Trophoblast cell (in vitro differentiated cells and primary cell): ENCODE measurements at regions not wholly inside any gene's neighbourhood (a gene's known extent, or its start where the extent isn't known, plus 50 kb on each side); places are given as distances from the start of the nearest gene placed in this dataset.

ENCODE experiments used
- DNase-seq, 2 donors: peaks; one replicate each; pipeline ENCODE4 v3.0.0-alpha.2; 2016
- H2AFZ ChIP-seq: 2 replicates; pipeline ENCODE4 v1.6.1; 2013; ENCODE audit warnings: low read length, moderate library complexity, mild to moderate bottlenecking; ENCODE audit not compliant: insufficient read depth, poor library complexity
- H2AK5ac ChIP-seq: 2 replicates; pipeline ENCODE4 v1.6.1; 2013; ENCODE audit warnings: mild to moderate bottlenecking, low read length
- H2BK120ac ChIP-seq: 2 replicates; pipeline ENCODE4 v1.6.1; 2013; ENCODE audit warnings: low read length, mild to moderate bottlenecking, moderate library complexity; ENCODE audit not compliant: insufficient read depth, poor library complexity
- H2BK12ac ChIP-seq: 2 replicates; pipeline ENCODE4 v1.6.1; 2013; ENCODE audit warnings: mild to moderate bottlenecking, low read length, moderate library complexity
- H2BK5ac ChIP-seq: 2 replicates; pipeline ENCODE4 v1.6.1; 2013; ENCODE audit warnings: low read length, low read depth, moderate library complexity, mild to moderate bottlenecking; ENCODE audit not compliant: poor library complexity
- H3K14ac ChIP-seq: 2 replicates; pipeline ENCODE4 v1.6.1; 2013; ENCODE audit warnings: mild to moderate bottlenecking, low read length
- H3K18ac ChIP-seq: 2 replicates; pipeline ENCODE4 v1.6.1; 2013; ENCODE audit warnings: mild to moderate bottlenecking, low read length
- H3K23ac ChIP-seq: 2 replicates; pipeline ENCODE4 v1.6.1; 2013; ENCODE audit warnings: low read length
- H3K27ac ChIP-seq: 2 replicates; pipeline ENCODE4 v1.5.1; 2013; ENCODE audit warnings: low read depth, mild to moderate bottlenecking, inconsistent platforms, low read length, moderate library complexity
- H3K27me3 ChIP-seq: 2 replicates; pipeline ENCODE4 v1.6.1; 2013; ENCODE audit warnings: inconsistent platforms, mild to moderate bottlenecking, low read length, moderate library complexity; ENCODE audit not compliant: insufficient read depth
- H3K36me3 ChIP-seq, 2 experiments: 1 replicate in 1 of 2; 2 replicates in 1 of 2; pipeline ENCODE4 v1.6.1; 2013; ENCODE audit warnings: low read length in 2 of 2, mild to moderate bottlenecking in 2 of 2, moderate library complexity in 1 of 2; ENCODE audit not compliant: insufficient read depth in 2 of 2, control insufficient read depth in 1 of 2
- H3K4ac ChIP-seq: 2 replicates; pipeline ENCODE4 v1.6.1; 2013; ENCODE audit warnings: low read depth, mild to moderate bottlenecking, low read length, moderate library complexity
- H3K4me1 ChIP-seq, 2 experiments: 1 replicate in 1 of 2; 2 replicates in 1 of 2; pipeline ENCODE4 v1.6.1; 2013; ENCODE audit warnings: low read length in 2 of 2, mild to moderate bottlenecking in 2 of 2, moderate library complexity in 1 of 2; ENCODE audit not compliant: insufficient read depth in 2 of 2, control insufficient read depth in 1 of 2
- H3K4me2 ChIP-seq: 2 replicates; pipeline ENCODE4 v1.6.1; 2013; ENCODE audit warnings: inconsistent platforms, mild to moderate bottlenecking, low read length, moderate library complexity
- H3K4me3 ChIP-seq: 2 replicates; pipeline ENCODE4 v1.5.1; 2013; ENCODE audit warnings: mild to moderate bottlenecking, low read depth, low read length, inconsistent platforms
- H3K79me1 ChIP-seq: one replicate; pipeline ENCODE4 v1.6.1; 2013; ENCODE audit warnings: low read length
- H3K79me2 ChIP-seq: 2 replicates; pipeline ENCODE4 v1.6.1; 2013; ENCODE audit warnings: low read length, mild to moderate bottlenecking; ENCODE audit not compliant: control insufficient read depth, insufficient read depth, poor library complexity
- H3K9ac ChIP-seq: 2 replicates; pipeline ENCODE4 v1.6.1; 2013; ENCODE audit warnings: mild to moderate bottlenecking, low read length
- H3K9me3 ChIP-seq: 2 replicates; pipeline ENCODE4 v1.6.1; 2013; ENCODE audit warnings: low read depth, mild to moderate bottlenecking, control low read depth, inconsistent platforms, low read length; ENCODE audit not compliant: insufficient read depth
- H4K12ac ChIP-seq: 2 replicates; pipeline ENCODE4 v1.6.1; 2013; ENCODE audit warnings: low read depth, mild to moderate bottlenecking, low read length, moderate library complexity
- H4K8ac ChIP-seq: 2 replicates; pipeline ENCODE4 v1.6.1; 2013; ENCODE audit warnings: low read depth, mild to moderate bottlenecking, low read length, moderate library complexity
- H4K91ac ChIP-seq: one replicate; pipeline ENCODE4 v1.6.1; 2013; ENCODE audit warnings: low read depth, mild to moderate bottlenecking, low read length, moderate library complexity
- WGBS: extraction: QIAGEN DNeasy Blood & Tissue Kit; methylation state at CpG from one replicate; pipeline ENCODE4 v1.1.7; 2013; ENCODE audit warnings: missing lambda C conversion rate; ENCODE audit not compliant: insufficient read length, insufficient coverage; ENCODE audit errors: extremely low coverage; 5-methylcytosine and 5-hydroxymethylcytosine counted together

DNA sequence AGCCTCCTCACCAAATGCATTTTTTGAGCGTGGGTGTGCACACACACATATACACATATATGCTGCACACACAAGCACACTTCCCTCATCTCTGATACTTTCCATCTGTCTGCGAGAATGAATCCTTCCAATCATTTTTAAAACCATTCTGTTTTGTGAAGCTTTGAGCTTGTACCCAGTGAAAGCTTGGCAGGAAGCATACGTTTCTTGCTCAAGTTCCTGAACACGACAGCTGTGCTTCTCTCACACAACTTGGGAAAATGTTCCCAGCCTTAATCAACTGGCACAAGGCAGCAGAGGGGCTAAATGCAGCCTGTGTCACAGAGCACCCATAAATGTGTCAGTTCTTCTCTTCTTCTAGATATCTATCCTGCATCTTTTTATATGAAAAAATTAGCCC lies 524.0 kb upstream of the KIRREL3 start:
- no CpG with 5 or more reads among the region's 4 CpGs for WGBS
- H3K14ac ChIP-seq: no peak overlapping the region

DNA sequence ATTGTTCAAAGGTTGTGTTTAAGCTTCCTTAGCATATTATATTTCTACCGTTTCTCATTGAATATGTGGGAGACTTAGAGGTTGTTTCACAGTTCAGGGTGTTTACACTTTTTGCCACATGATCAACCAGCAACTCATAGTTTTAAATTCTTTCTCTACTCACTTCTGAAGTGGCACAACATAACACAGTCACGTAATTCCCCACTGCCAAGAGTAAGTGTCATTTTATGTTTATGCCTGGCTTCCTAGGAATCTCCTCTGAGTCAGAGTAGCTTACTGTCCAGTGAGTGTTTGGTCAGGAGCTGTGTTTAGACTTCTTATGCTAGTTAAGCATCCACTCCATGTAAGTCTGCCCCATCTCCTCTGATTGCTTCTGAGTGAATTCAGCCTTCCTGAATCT lies 520.8 kb upstream of the KIRREL3 start:
- H2BK12ac ChIP-seq: no peak overlapping the region
- H3K14ac ChIP-seq: no peak overlapping the region

More for the DNA sequence above, 524.0 kb upstream of the KIRREL3 start:
- Histone ChIP-seq H3K79me1 (no peaks in the 10 kb centered on the region), H3K9me3 (no peaks in the 10 kb centered on the region), H2AK5ac (no peak overlapping the region), H4K91ac (no peak overlapping the region), H3K4me2 (no peak overlapping the region), H4K12ac (no peak overlapping the region), H2BK12ac (no peak overlapping the region), H3K36me3 (no peaks in the 10 kb centered on the region), H3K23ac (no peak overlapping the region), H3K4me3 (no peak overlapping the region), H2BK5ac (no peak overlapping the region), H3K4ac (no peak overlapping the region), H3K27ac (no peak overlapping the region), H3K27me3 (no peaks in the 10 kb centered on the region), H2AFZ (no peak overlapping the region), H4K8ac (no peak overlapping the region), H3K79me2 (no peaks in the 10 kb centered on the region), H3K9ac (no peak overlapping the region), H3K18ac (no peak overlapping the region), H2BK120ac (no peak overlapping the region), H3K4me1 (no peaks in the 10 kb centered on the region)
- DNase-seq: no peak

DNA sequence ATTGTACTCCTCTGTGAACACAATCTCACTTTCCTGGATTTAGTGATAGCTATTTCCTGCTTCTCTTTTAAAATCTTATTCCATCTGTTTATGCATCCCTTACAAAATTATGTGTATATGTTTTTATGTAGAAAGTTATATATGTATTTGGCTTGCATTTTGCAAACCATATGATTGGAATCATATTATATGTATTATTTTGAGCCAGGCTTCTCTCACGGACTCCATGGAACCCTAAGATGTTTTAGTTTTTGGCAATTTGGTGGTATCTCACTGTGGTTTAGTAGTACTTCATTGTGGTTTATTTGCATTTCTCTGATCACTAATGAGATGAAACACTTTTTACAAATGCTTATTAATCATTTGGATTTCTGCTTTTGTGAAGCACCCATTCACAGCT lies 507.3 kb upstream of the KIRREL3 start:
- Histone ChIP-seq H3K36me3 (no peaks in the 10 kb centered on the region), H2BK120ac (no peak overlapping the region), H4K12ac (no peak overlapping the region), H3K4ac (no peak overlapping the region), H3K9ac (no peak overlapping the region), H3K27ac (no peak overlapping the region), H4K91ac (no peak overlapping the region), H3K14ac (no peak overlapping the region), H2AK5ac (no peak overlapping the region), H3K79me2 (no peaks in the 10 kb centered on the region), H2BK5ac (no peak overlapping the region), H2AFZ (no peak overlapping the region), H2BK12ac (no peak overlapping the region), H3K18ac (no peak overlapping the region), H4K8ac (no peak overlapping the region), H3K4me3 (no peak overlapping the region), H3K27me3 (no peaks in the 10 kb centered on the region), H3K23ac (no peak overlapping the region), H3K9me3 (no peaks in the 10 kb centered on the region), H3K4me1 (no peaks in the 10 kb centered on the region), H3K79me1 (no peaks in the 10 kb centered on the region), H3K4me2 (no peak overlapping the region)
- WGBS: no CpG with 5 or more reads among the region's 1 CpG
- no peak for DNase-seq

More for the DNA sequence above, 520.8 kb upstream of the KIRREL3 start:
- Histone ChIP-seq H3K27me3 (no peaks in the 10 kb centered on the region), H2AFZ (no peak overlapping the region), H3K4ac (no peak overlapping the region), H3K27ac (no peak overlapping the region), H3K9ac (no peak overlapping the region), H4K12ac (no peak overlapping the region), H2AK5ac (no peak overlapping the region), H3K4me1 (no peaks in the 10 kb centered on the region), H2BK120ac (no peak overlapping the region), H3K79me2 (no peaks in the 10 kb centered on the region), H3K9me3 (no peaks in the 10 kb centered on the region), H4K91ac (no peak overlapping the region), H3K18ac (no peak overlapping the region), H3K4me2 (no peak overlapping the region), H3K23ac (no peak overlapping the region), H2BK5ac (no peak overlapping the region), H3K36me3 (no peaks in the 10 kb centered on the region), H4K8ac (no peak overlapping the region), H3K4me3 (no peak overlapping the region), H3K79me1 (no peaks in the 10 kb centered on the region)
- peak; percentile 25 to 55 for DNase-seq
- no CpG with 5 or more reads among the region's 2 CpGs for WGBS

DNA sequence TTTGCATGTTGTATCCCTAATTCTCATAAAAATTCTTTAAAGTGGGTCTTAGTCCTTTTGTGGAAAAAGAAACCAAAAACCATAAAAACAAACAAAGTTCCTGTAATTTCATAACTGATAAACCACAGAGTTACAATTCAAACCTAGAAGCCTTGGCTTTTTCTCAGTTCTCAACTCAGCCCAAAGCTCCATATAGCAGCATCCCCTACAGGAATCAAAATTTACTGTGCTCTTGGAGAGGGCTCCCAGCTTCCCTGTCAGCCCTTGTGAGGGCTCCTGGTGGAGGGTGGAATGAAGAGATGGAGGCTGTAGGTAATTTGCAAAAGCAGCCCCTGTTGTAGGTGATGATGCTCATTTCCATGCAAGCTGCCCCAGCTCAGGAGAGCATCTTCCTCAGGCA lies 506.1 kb upstream of the KIRREL3 start:
- Histone ChIP-seq H4K8ac (no peak overlapping the region), H3K79me2 (no peaks in the 10 kb centered on the region), H3K4me3 (no peak overlapping the region), H3K9me3 (no peaks in the 10 kb centered on the region), H3K4me1 (no peaks in the 10 kb centered on the region), H3K14ac (no peak overlapping the region), H4K91ac (no peak overlapping the region), H3K18ac (no peak overlapping the region), H3K4ac (no peak overlapping the region), H3K9ac (no peak overlapping the region), H2BK120ac (no peak overlapping the region), H2BK12ac (no peak overlapping the region), H3K27me3 (no peaks in the 10 kb centered on the region), H3K23ac (no peak overlapping the region), H3K27ac (no peak overlapping the region), H4K12ac (no peak overlapping the region), H2AFZ (no peak overlapping the region), H3K36me3 (no peaks in the 10 kb centered on the region), H2AK5ac (no peak overlapping the region), H3K79me1 (no peaks in the 10 kb centered on the region), H3K4me2 (no peak overlapping the region), H2BK5ac (no peak overlapping the region)
- DNase-seq: no peak
